ENCODE measurements at regions not wholly inside any gene's neighbourhood (a gene's known extent, or its start where the extent isn't known, plus 50 kb on each side); places are given as distances from the start of the nearest gene placed in this dataset.
A peak's percentile ranks its signal among the peaks of the same experiment; 100 is the strongest.

- Histone ChIP-seq H3K4me3 (no peak overlapping the region), H3K27ac (no peak overlapping the region), H3K4me1 (replicated peaks in 1 of 2) (no peaks in the 10 kb centered on the region)
- ATAC-seq (replicated peaks in 6 of 8), result no peak
- in situ Hi-C loops (cut with MboI; ENCODE audit: low pct_unique_long_range_greater_than_20kb in 2 of 9, low sequenced_read_pairs in 9 of 9, unreplicated experiment in 9 of 9), result no loop called here
- 17 to 100% (median 54%) methylated on average over 1 to 3 of the region's 3 CpGs; no CpG with 5 or more reads in 4 of the 10 experiments for WGBS, 10 experiments
Observed at GRCh38 chr5:60323596-60323995, 376.4 kb downstream of the DEPDC1B start.

- Histone ChIP-seq H3K4me3 (no peak overlapping the region), H3K27ac (no peak overlapping the region), H3K4me1 (replicated peaks in 1 of 2) (no peaks in the 10 kb centered on the region)
- no peak for ATAC-seq (replicated peaks in 6 of 8)
- in situ Hi-C loops (cut with MboI; ENCODE audit: low pct_unique_long_range_greater_than_20kb in 2 of 9, low sequenced_read_pairs in 9 of 9, unreplicated experiment in 9 of 9), result no loop called here
- 22 to 89% (median 67%) methylated on average over 1 to 2 of the region's 2 CpGs; no CpG with 5 or more reads in 3 of the 10 experiments for WGBS, 10 experiments
Observed at GRCh38 chr5:60312098-60312497, 387.9 kb downstream of the DEPDC1B start.

GRCh38 chr5:60299944-60300343 is 400.0 kb downstream of the DEPDC1B start:
- no peak overlapping the region for H3K4me3 ChIP-seq
- ATAC-seq (replicated peaks in 6 of 8), result no peak

GRCh38 chr5:60297658-60298057 is 402.3 kb downstream of the DEPDC1B start:
- Histone ChIP-seq H3K4me1 (replicated peaks in 1 of 2) (peaks cover 0 to 3% of the 10 kb centered on the region in 2 donors), H3K4me3 (no peak overlapping the region), H3K27ac (no peak overlapping the region)
- 0 to 91% (median 50%) methylated on average over 1 of the region's 1 CpG; no CpG with 5 or more reads in 1 of the 10 experiments for WGBS, 10 experiments
- in situ Hi-C loops (cut with MboI; ENCODE audit: low pct_unique_long_range_greater_than_20kb in 2 of 9, low sequenced_read_pairs in 9 of 9, unreplicated experiment in 9 of 9), result loop anchor here in 2 of 9 experiments (5.0 to 25.0 kb wide), 2 partner anchors 85 to 485 kb away; no protein-coding TSS in a partner anchor
- peak in 3 of 8 experiments; percentile 25 to 48 (median 44) for ATAC-seq (replicated peaks in 6 of 8)

More at GRCh38 chr5:60299944-60300343, 400.0 kb downstream of the DEPDC1B start:
- in situ Hi-C loops (cut with MboI; ENCODE audit: low pct_unique_long_range_greater_than_20kb in 2 of 9, low sequenced_read_pairs in 9 of 9, unreplicated experiment in 9 of 9), result loop anchor here in 2 of 9 experiments (5.0 to 25.0 kb wide), 2 partner anchors 82 to 488 kb away; no protein-coding TSS in a partner anchor
- no peak overlapping the region for H3K27ac ChIP-seq
- WGBS, 10 experiments, result 20 to 100% (median 63%) methylated on average over 1 to 2 of the region's 2 CpGs; no CpG with 5 or more reads in 2 of the 10 experiments
- H3K4me1 ChIP-seq (replicated peaks in 1 of 2), result peaks cover 0 to 3% of the 10 kb centered on the region in 2 donors

GRCh38 chr5:60295423-60295822 is 401.9 kb upstream of the PDE4D start:
- Histone ChIP-seq H3K4me1 (replicated peaks in 1 of 2) (peaks cover 0 to 3% of the 10 kb centered on the region in 2 donors), H3K4me3 (no peak overlapping the region), H3K27ac (no peak overlapping the region)
- peak in 4 of 8 experiments; percentile 43 to 96 (median 90) for ATAC-seq (replicated peaks in 6 of 8)
- WGBS, 10 experiments, result 0 to 14% (median 0%) methylated on average over 1 to 2 of the region's 2 CpGs; no CpG with 5 or more reads in 3 of the 10 experiments
- in situ Hi-C loops (cut with MboI; ENCODE audit: low pct_unique_long_range_greater_than_20kb in 2 of 9, low sequenced_read_pairs in 9 of 9, unreplicated experiment in 9 of 9), result loop anchor here in 2 of 9 experiments (5.0 to 25.0 kb wide), 2 partner anchors 87 to 483 kb away; no protein-coding TSS in a partner anchor

GRCh38 chr5:60293518-60293917 is 400.0 kb upstream of the PDE4D start:
- ATAC-seq (replicated peaks in 6 of 8), result no peak
- WGBS, 10 experiments, result 35 to 100% (median 75%) methylated on average over 1 to 2 of the region's 2 CpGs
- H3K27ac ChIP-seq, result no peak overlapping the region
- in situ Hi-C loops (cut with MboI; ENCODE audit: low pct_unique_long_range_greater_than_20kb in 2 of 9, low sequenced_read_pairs in 9 of 9, unreplicated experiment in 9 of 9), result loop anchor here in 1 of 9 experiments (25.0 kb wide), 1 partner anchor 481 kb away; no protein-coding TSS in a partner anchor
- H3K4me3 ChIP-seq, result no peak overlapping the region
- peaks cover 0 to 3% of the 10 kb centered on the region in 2 donors for H3K4me1 ChIP-seq (replicated peaks in 1 of 2)

GRCh38 chr5:60287174-60287771 is 393.7 kb upstream of the PDE4D start:
- ATAC-seq (replicated peaks in 6 of 8), result peak in 5 of 8 experiments; percentile 46 to 80 (median 75)
- H3K27ac ChIP-seq, result no peak overlapping the region
- WGBS, 10 experiments, result 20 to 70% (median 37%) methylated on average over 2 to 5 of the region's 5 CpGs
- no peak overlapping the region for H3K4me3 ChIP-seq
- in situ Hi-C loops (cut with MboI; ENCODE audit: low pct_unique_long_range_greater_than_20kb in 2 of 9, low sequenced_read_pairs in 9 of 9, unreplicated experiment in 9 of 9), result loop anchor here in 2 of 9 experiments (10.0 to 25.0 kb wide), 2 partner anchors 472 to 475 kb away; no protein-coding TSS in a partner anchor
- H3K4me1 ChIP-seq (replicated peaks in 1 of 2), result no peaks in the 10 kb centered on the region

- H3K4me3 ChIP-seq, result no peak overlapping the region
- 60 to 100% (median 88%) methylated on average over 1 to 5 of the region's 5 CpGs for WGBS, 10 experiments
- in situ Hi-C loops (cut with MboI; ENCODE audit: low pct_unique_long_range_greater_than_20kb in 2 of 9, low sequenced_read_pairs in 9 of 9, unreplicated experiment in 9 of 9), result loop anchor here in 2 of 9 experiments (10.0 to 25.0 kb wide), 2 partner anchors 471 to 474 kb away; no protein-coding TSS in a partner anchor
- ATAC-seq (replicated peaks in 6 of 8), result no peak
- no peaks in the 10 kb centered on the region for H3K4me1 ChIP-seq (replicated peaks in 1 of 2)
- no peak overlapping the region for H3K27ac ChIP-seq
Observed at GRCh38 chr5:60285910-60286309, 392.4 kb upstream of the PDE4D start.

- Histone ChIP-seq H3K4me3 (no peak overlapping the region), H3K27ac (no peak overlapping the region), H3K4me1 (replicated peaks in 1 of 2) (no peaks in the 10 kb centered on the region)
- in situ Hi-C loops (cut with MboI; ENCODE audit: low pct_unique_long_range_greater_than_20kb in 2 of 9, low sequenced_read_pairs in 9 of 9, unreplicated experiment in 9 of 9), result loop anchor here in 2 of 9 experiments (10.0 to 25.0 kb wide), 2 partner anchors 466 to 469 kb away; no protein-coding TSS in a partner anchor
- 7 to 76% (median 53%) methylated on average over 1 to 4 of the region's 4 CpGs; no CpG with 5 or more reads in 1 of the 10 experiments for WGBS, 10 experiments
- no peak for ATAC-seq (replicated peaks in 6 of 8)
Observed at GRCh38 chr5:60280943-60281342, 387.4 kb upstream of the PDE4D start.

GRCh38 chr5:60277941-60278340 is 384.4 kb upstream of the PDE4D start:
- in situ Hi-C loops (cut with MboI; ENCODE audit: low pct_unique_long_range_greater_than_20kb in 2 of 9, low sequenced_read_pairs in 9 of 9, unreplicated experiment in 9 of 9), result loop anchor here in 1 of 9 experiments (25.0 kb wide), 1 partner anchor 466 kb away; no protein-coding TSS in a partner anchor
- H3K4me1 ChIP-seq (replicated peaks in 1 of 2), result no peaks in the 10 kb centered on the region
- no peak overlapping the region for H3K4me3 ChIP-seq
- H3K27ac ChIP-seq, result no peak overlapping the region
- no peak for ATAC-seq (replicated peaks in 6 of 8)

- peak in 3 of 8 experiments; percentile 54 to 91 (median 71) for ATAC-seq (replicated peaks in 6 of 8)
- Histone ChIP-seq H3K27ac (no peak overlapping the region), H3K4me3 (no peak overlapping the region), H3K4me1 (replicated peaks in 1 of 2) (peaks cover 0 to 2% of the 10 kb centered on the region in 2 donors)
- in situ Hi-C loops (cut with MboI; ENCODE audit: low pct_unique_long_range_greater_than_20kb in 2 of 9, low sequenced_read_pairs in 9 of 9, unreplicated experiment in 9 of 9), result loop anchor here in 1 of 9 experiments (25.0 kb wide), 1 partner anchor 462 kb away; no protein-coding TSS in a partner anchor
Observed at GRCh38 chr5:60274747-60275146, 381.2 kb upstream of the PDE4D start.

- 48 to 91% (median 66%) methylated on average over 1 to 2 of the region's 2 CpGs; no CpG with 5 or more reads in 2 of the 10 experiments for WGBS, 10 experiments
Observed at GRCh38 chr5:60271517-60271916, 378.0 kb upstream of the PDE4D start.

GRCh38 chr5:60267907-60268306 is 374.4 kb upstream of the PDE4D start:
- H3K4me1 ChIP-seq (replicated peaks in 1 of 2), result peaks cover 0 to 2% of the 10 kb centered on the region in 2 donors
- WGBS, 10 experiments, result 0 to 83% (median 75%) methylated on average over 1 to 3 of the region's 3 CpGs; no CpG with 5 or more reads in 4 of the 10 experiments
- no peak for ATAC-seq (replicated peaks in 6 of 8)
- H3K27ac ChIP-seq, result no peak overlapping the region
- no peak overlapping the region for H3K4me3 ChIP-seq
- in situ Hi-C loops (cut with MboI; ENCODE audit: low pct_unique_long_range_greater_than_20kb in 2 of 9, low sequenced_read_pairs in 9 of 9, unreplicated experiment in 9 of 9), result no loop called here

More at GRCh38 chr5:60271517-60271916, 378.0 kb upstream of the PDE4D start:
- in situ Hi-C loops (cut with MboI; ENCODE audit: low pct_unique_long_range_greater_than_20kb in 2 of 9, low sequenced_read_pairs in 9 of 9, unreplicated experiment in 9 of 9), result no loop called here
- Histone ChIP-seq H3K4me3 (no peak overlapping the region), H3K27ac (no peak overlapping the region), H3K4me1 (replicated peaks in 1 of 2) (peaks cover 0 to 2% of the 10 kb centered on the region in 2 donors)
- ATAC-seq (replicated peaks in 6 of 8), result peak in 5 of 8 experiments; percentile 35 to 91 (median 69)
